Tibial nerve (tissue), 3 donors: ENCODE measurements at regions not wholly inside any gene's neighbourhood (a gene's known extent, or its start where the extent isn't known, plus 50 kb on each side); places are given as distances from the start of the nearest gene placed in this dataset.

Experiments used
- CTCF ChIP-seq, 5 experiments: fragments of 200-600 bp in 3 of 5; fragments of 450-650 bp in 2 of 5; sonication (generic) in 3 of 5; IDR thresholded peaks; one replicate each; pipeline ENCODE4 v1.5.1; 2016 to 2019; ENCODE audit warnings: antibody characterized with exemption in 5 of 5, mild to moderate bottlenecking in 3 of 5, moderate library complexity in 2 of 5
- POLR2A ChIP-seq, 2 donors: fragments of 450-650 bp; IDR thresholded peaks; one replicate each; pipeline ENCODE4 v1.6.1; 2017; ENCODE audit warnings: antibody characterized with exemption in 2 of 2, mild to moderate bottlenecking in 2 of 2, moderate library complexity in 2 of 2

- TF ChIP-seq CTCF (IDR thresholded peaks at IDR 0.05): no peak
- no peak for TF ChIP-seq POLR2A (IDR thresholded peaks at IDR 0.05)
Measured at GRCh38 chr6:6734479-6735465, 146.3 kb downstream of the LY86 start.
